K562 (cell line): ENCODE measurements at regions not wholly inside any gene's neighbourhood (a gene's known extent, or its start where the extent isn't known, plus 50 kb on each side); places are given as distances from the start of the nearest gene placed in this dataset.

Experiments
- ATAC-seq: fragments of 200-7000 bp; cut with Tn5 transposase; 3 replicates; pipeline ENCODE4 v1.9.1; 2020; ENCODE audit warnings: moderate library complexity
- BruUV-seq: library from RNA; stranded (reverse); fragments of 400-500 nt; replicated peaks from 2 replicates; lab custom pipeline; 2021; lab: Mats Ljungman, UMichigan
- CTCF ChIA-PET: fragments of 300-600 bp; formaldehyde crosslinking; extraction: SDS; loops from one replicate; lab custom pipeline; 2021; ENCODE audit warnings: low intra/inter-chr PET ratio; lab: Yijun Ruan, JAX
- POLR2A ChIA-PET: fragments of 300-600, 350-650 bp; sonication (Branson Sonifier 250); formaldehyde crosslinking; extraction: SDS; loops from one replicate; lab custom pipeline; 2021; ENCODE audit warnings: antibody characterized with exemption, inconsistent platforms; lab: Yijun Ruan, JAX
- DNase-seq, 4 experiments: peaks; one replicate each; pipeline versions ENCODE4 v3.0.0 to v3.0.0-alpha.2; 2011 to 2018; ENCODE audit warnings: low spot score in 3 of 4, mixed read lengths in 3 of 4; ENCODE audit errors: extremely low read depth in 1 of 4
- FAIRE-seq: peaks from 2 replicates; lab custom pipeline; 2011; peaks lifted over from hg19 to GRCh38; lab: Jason Lieb, UNC
- H2AFZ ChIP-seq: 2 replicates; pipeline ENCODE4 v1.6.0; 2011; ENCODE audit warnings: low read depth, low read length, control low read depth, inconsistent platforms
- H3K27ac ChIP-seq: fragments of 200-600 bp; 3 replicates; pipeline ENCODE4 v1.8.0; 2011; ENCODE audit warnings: low read depth, mild to moderate bottlenecking, control low read depth, inconsistent platforms, low read length, moderate library complexity, mixed read lengths; ENCODE audit errors: extremely low read depth
- H3K27me3 ChIP-seq, 2 experiments: fragments of 300-600 bp in 1 of 2; 2 replicates in 1 of 2; 3 replicates in 1 of 2; pipeline versions ENCODE4 v1.6.0 to v1.8.0; 2011; ENCODE audit warnings: inconsistent platforms in 2 of 2, low read length in 2 of 2, mild to moderate bottlenecking in 1 of 2, mixed read lengths in 1 of 2, moderate library complexity in 1 of 2; ENCODE audit not compliant: control insufficient read depth in 2 of 2, insufficient read depth in 2 of 2
- H3K36me3 ChIP-seq: fragments of 300-600 bp; 3 replicates; pipeline ENCODE4 v1.8.0; 2011; ENCODE audit warnings: mild to moderate bottlenecking, low read length, inconsistent platforms; ENCODE audit not compliant: control insufficient read depth, insufficient read depth
- H3K4me1 ChIP-seq, 2 experiments: fragments of 200-600 bp in 1 of 2; replicated peaks in 1 of 2; 2 replicates in 1 of 2; 3 replicates in 1 of 2; pipeline versions ENCODE4 v1.5.1 to v1.8.0; 2011; ENCODE audit warnings: inconsistent platforms in 2 of 2, low read length in 2 of 2, mild to moderate bottlenecking in 1 of 2, mixed read lengths in 1 of 2, moderate library complexity in 1 of 2; ENCODE audit not compliant: control insufficient read depth in 2 of 2, insufficient read depth in 2 of 2
- H3K4me2 ChIP-seq: 2 replicates; pipeline ENCODE4 v1.6.1; 2011; ENCODE audit warnings: low read length, control low read depth, inconsistent platforms, mixed read lengths; ENCODE audit not compliant: insufficient read depth
- H3K4me3 ChIP-seq: fragments of 200-600 bp; sonication (generic), shearing (Covaris generic); 2 replicates; pipeline ENCODE4 v1.5.1; 2016; ENCODE audit warnings: control low read depth, inconsistent platforms
- H3K79me2 ChIP-seq: fragments of 200-600 bp; 3 replicates; pipeline ENCODE4 v1.8.0; 2011; ENCODE audit warnings: low read length, inconsistent platforms; ENCODE audit not compliant: control insufficient read depth, insufficient read depth
- H3K9ac ChIP-seq, 2 experiments: 2 replicates each; pipeline versions ENCODE4 v1.6.0 to v1.6.1; 2011; ENCODE audit warnings: low read depth in 2 of 2, low read length in 2 of 2, control low read depth in 1 of 2, inconsistent platforms in 1 of 2, mild to moderate bottlenecking in 1 of 2, mixed read lengths in 1 of 2; ENCODE audit not compliant: insufficient read depth in 1 of 2
- H3K9me1 ChIP-seq: one replicate; pipeline ENCODE4 v1.6.0; 2011; ENCODE audit warnings: inconsistent platforms, mild to moderate bottlenecking, low read length, moderate library complexity; ENCODE audit not compliant: control insufficient read depth, insufficient read depth
- H3K9me3 ChIP-seq: replicated peaks from 2 replicates; pipeline ENCODE4 v1.5.1; 2011; ENCODE audit warnings: low read depth, low read length, inconsistent platforms; ENCODE audit not compliant: control insufficient read depth, insufficient read depth
- H4K20me1 ChIP-seq: replicated peaks from 2 replicates; pipeline ENCODE4 v1.6.1; 2011; ENCODE audit warnings: low read length, inconsistent platforms, mixed read lengths; ENCODE audit not compliant: control insufficient read depth, insufficient read depth
- CBFA2T2 ChIP-seq: fragments of 450-650 bp; conservative IDR thresholded peaks from 2 replicates; pipeline ENCODE4 v1.6.1; 2017; ENCODE audit warnings: mild to moderate bottlenecking
- FOXK2 ChIP-seq, 2 experiments: fragments of 450-650 bp; IDR thresholded peaks in 1 of 2; conservative IDR thresholded peaks in 1 of 2; 2 replicates each; pipeline ENCODE4 v1.6.1; 2016; ENCODE audit warnings: low read depth in 2 of 2, mild to moderate bottlenecking in 1 of 2
- PTBP1 ChIP-seq: fragments of 200-400 bp; formaldehyde crosslinking; IDR thresholded peaks from 2 replicates; pipeline ENCODE4 v1.6.1; 2017; ENCODE audit warnings: low read depth, low read length
- U2AF2 ChIP-seq: fragments of 200-400 bp; formaldehyde crosslinking; optimal IDR thresholded peaks from 2 replicates; pipeline ENCODE3; 2017; ENCODE audit warnings: low read depth, mild to moderate bottlenecking, low read length
- ZBTB8A ChIP-seq: fragments of 450-650 bp; IDR thresholded peaks from 2 replicates; pipeline ENCODE4 v1.6.1; 2018; ENCODE audit warnings: mild to moderate bottlenecking, moderate library complexity; ENCODE audit not compliant: partially characterized antibody
- ZNF253 ChIP-seq: fragments of 250-450 bp; sonication (Bioruptor Pico); conservative IDR thresholded peaks from 2 replicates; pipeline ENCODE4 v1.6.1; 2021; ENCODE audit warnings: mild to moderate bottlenecking
- WGBS: fragments of 100-300 bp; shearing (Covaris generic); methylation state at CpG from one replicate; pipeline ENCODE4 v1.1.6; 2016; ENCODE audit warnings: low coverage, mixed read lengths; ENCODE audit not compliant: insufficient coverage; ENCODE audit errors: missing lambda C conversion rate; 5-methylcytosine and 5-hydroxymethylcytosine counted together
- in situ Hi-C: fragments of 300-500 bp; cut with MboI; formaldehyde crosslinking; loops from 4 replicates; pipeline ENCODE4 v1.15.0; 2018; ENCODE audit warnings: inconsistent platforms, mixed read lengths
- intact Hi-C: fragments of 100-400 bp; cut with micrococcal nuclease; formaldehyde crosslinking; loops from 2 replicates; pipeline ENCODE4 v1.14.2; 2022
- TF ChIP-seq, protein P1 (sequence below): fragments of 250-450 bp; sonication (Bioruptor Pico); IDR thresholded peaks from 2 replicates; pipeline ENCODE4 v1.8.0; 2022; ENCODE audit warnings: inconsistent platforms
- TF ChIP-seq, protein P2 (sequence below), 2 experiments: fragments of 450-650 bp in 1 of 2; sonication (generic) in 1 of 2; formaldehyde crosslinking; conservative IDR thresholded peaks; 2 replicates each; pipeline versions ENCODE4 v1.4.0 to v1.8.1; 2020 to 2022; ENCODE audit warnings: mild to moderate bottlenecking in 1 of 2, missing genetic modification reagents in 1 of 2
- TF ChIP-seq, protein P3 (sequence below): fragments of 250-450 bp; sonication (Bioruptor Pico); IDR thresholded peaks from 2 replicates; pipeline ENCODE4 v1.8.0; 2021; ENCODE audit warnings: borderline replicate concordance, mild to moderate bottlenecking, moderate library complexity; ENCODE audit not compliant: poor library complexity, severe bottlenecking
- TF ChIP-seq, protein P4 (sequence below), 2 experiments: fragments of 250-450 bp in 1 of 2; fragments of 450-650 bp in 1 of 2; sonication (Bioruptor Pico) in 1 of 2; IDR thresholded peaks; 2 replicates each; pipeline versions ENCODE4 v1.6.1 to v1.8.0; 2016 to 2021; ENCODE audit warnings: mild to moderate bottlenecking in 2 of 2, moderate library complexity in 2 of 2, missing compliant biosample characterization in 1 of 2, missing genetic modification characterization in 1 of 2

DNA sequence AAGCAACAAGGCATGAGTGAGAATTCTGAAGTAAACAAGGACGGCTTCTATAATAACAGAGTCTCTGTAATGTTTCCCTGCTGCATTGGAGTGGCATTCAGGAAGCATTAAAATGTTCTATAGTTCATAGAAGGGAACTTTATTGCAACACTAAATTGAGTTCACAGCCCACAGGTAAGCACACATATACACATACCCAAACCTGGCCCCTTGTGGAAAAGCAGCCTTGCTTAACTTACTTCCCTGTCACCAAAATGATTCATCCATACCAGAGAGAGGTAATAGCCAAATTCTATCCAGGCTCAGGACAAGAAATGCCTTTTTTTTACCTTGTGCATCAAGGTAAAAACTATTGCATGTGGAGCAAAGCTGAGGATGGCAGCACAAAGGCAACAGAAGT lies 241.4 kb downstream of the HHIPL2 start:
- H4K20me1 ChIP-seq, result no peaks in the 10 kb centered on the region
- no peak overlapping the region for H3K9ac ChIP-seq
- in situ Hi-C loops, result no loop called here
- BruUV-seq, result no TSS peak
- no peaks in the 10 kb centered on the region for H3K36me3 ChIP-seq
- ChIA-PET POLR2A (no interaction called here), CTCF (no interaction called here)
- no peaks in the 10 kb centered on the region for H3K9me3 ChIP-seq
- DNase-seq (no peak), FAIRE-seq (no peak), ATAC-seq (no peak)
- intact Hi-C loops, result no loop called here
- no peaks in the 10 kb centered on the region for H3K27me3 ChIP-seq
- TF ChIP-seq FOXK2 (conservative IDR thresholded peaks at IDR 0.05 in 1 of 2, IDR thresholded peaks at IDR 0.05 in 1 of 2; ENCODE audit: low read depth in 2 of 2), result no peak
- H3K27ac ChIP-seq, result no peak overlapping the region
- H3K4me1 ChIP-seq, result no peaks in the 10 kb centered on the region
- no peaks in the 10 kb centered on the region for H3K9me1 ChIP-seq
- 0% methylated on average over 1 of the region's 1 CpG for WGBS
- no peak overlapping the region for H3K4me3 ChIP-seq
- no peak overlapping the region for H2AFZ ChIP-seq
- H3K79me2 ChIP-seq, result no peaks in the 10 kb centered on the region
- no peak overlapping the region for H3K4me2 ChIP-seq

DNA sequence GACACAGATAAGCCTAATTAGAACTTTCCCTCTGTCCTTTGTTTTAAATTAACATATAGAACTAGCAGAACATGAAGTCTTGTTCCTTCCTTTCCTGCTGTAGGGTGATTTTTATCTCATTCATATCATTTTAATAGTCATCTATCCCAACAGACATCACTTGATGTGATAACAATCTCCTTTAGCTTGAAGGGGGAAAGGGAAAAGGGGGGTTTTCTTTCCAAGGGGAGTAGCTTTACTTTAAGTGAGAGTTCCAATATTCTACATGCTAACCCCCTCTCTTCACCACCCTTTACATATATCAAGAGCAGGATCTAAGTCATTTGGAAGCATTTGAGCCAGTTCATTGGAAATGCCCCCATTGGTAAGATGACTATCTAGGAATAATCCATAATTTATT lies 241.9 kb downstream of the HHIPL2 start:
- CTCF ChIA-PET, result no interaction called here
- TF ChIP-seq, protein P1, sequence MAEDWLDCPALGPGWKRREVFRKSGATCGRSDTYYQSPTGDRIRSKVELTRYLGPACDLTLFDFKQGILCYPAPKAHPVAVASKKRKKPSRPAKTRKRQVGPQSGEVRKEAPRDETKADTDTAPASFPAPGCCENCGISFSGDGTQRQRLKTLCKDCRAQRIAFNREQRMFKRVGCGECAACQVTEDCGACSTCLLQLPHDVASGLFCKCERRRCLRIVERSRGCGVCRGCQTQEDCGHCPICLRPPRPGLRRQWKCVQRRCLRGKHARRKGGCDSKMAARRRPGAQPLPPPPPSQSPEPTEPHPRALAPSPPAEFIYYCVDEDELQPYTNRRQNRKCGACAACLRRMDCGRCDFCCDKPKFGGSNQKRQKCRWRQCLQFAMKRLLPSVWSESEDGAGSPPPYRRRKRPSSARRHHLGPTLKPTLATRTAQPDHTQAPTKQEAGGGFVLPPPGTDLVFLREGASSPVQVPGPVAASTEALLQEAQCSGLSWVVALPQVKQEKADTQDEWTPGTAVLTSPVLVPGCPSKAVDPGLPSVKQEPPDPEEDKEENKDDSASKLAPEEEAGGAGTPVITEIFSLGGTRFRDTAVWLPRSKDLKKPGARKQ (CRISPR knock-in tag), result no peak
- TF ChIP-seq CBFA2T2 (no peak), ZBTB8A (no peak), U2AF2 (no peak), ZNF253 (CRISPR knock-in tag) (no peak), PTBP1 (no peak)
- TF ChIP-seq, protein P2, sequence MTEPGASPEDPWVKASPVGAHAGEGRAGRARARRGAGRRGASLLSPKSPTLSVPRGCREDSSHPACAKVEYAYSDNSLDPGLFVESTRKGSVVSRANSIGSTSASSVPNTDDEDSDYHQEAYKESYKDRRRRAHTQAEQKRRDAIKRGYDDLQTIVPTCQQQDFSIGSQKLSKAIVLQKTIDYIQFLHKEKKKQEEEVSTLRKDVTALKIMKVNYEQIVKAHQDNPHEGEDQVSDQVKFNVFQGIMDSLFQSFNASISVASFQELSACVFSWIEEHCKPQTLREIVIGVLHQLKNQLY (CRISPR knock-in tag; conservative IDR thresholded peaks at IDR 0.05), result no peak
- TF ChIP-seq, protein P3, sequence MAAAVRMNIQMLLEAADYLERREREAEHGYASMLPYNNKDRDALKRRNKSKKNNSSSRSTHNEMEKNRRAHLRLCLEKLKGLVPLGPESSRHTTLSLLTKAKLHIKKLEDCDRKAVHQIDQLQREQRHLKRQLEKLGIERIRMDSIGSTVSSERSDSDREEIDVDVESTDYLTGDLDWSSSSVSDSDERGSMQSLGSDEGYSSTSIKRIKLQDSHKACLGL (CRISPR knock-in tag), result no peak
- TF ChIP-seq, protein P4, sequence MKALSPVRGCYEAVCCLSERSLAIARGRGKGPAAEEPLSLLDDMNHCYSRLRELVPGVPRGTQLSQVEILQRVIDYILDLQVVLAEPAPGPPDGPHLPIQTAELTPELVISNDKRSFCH (CRISPR knock-in tag; IDR thresholded peaks at IDR 0.05), result no peak
- TF ChIP-seq, protein P4 (tag; IDR thresholded peaks at IDR 0.05), result no peak
- intact Hi-C loops (no loop called here), in situ Hi-C loops (no loop called here)
- no peaks in the 10 kb centered on the region for H3K79me2 ChIP-seq
- no peaks in the 10 kb centered on the region for H4K20me1 ChIP-seq
- H2AFZ ChIP-seq, result no peak overlapping the region
- H3K9me3 ChIP-seq, result no peaks in the 10 kb centered on the region
- POLR2A ChIA-PET, result no interaction called here
- H3K9ac ChIP-seq, result no peak overlapping the region
- H3K9me1 ChIP-seq, result no peaks in the 10 kb centered on the region
- FAIRE-seq (no peak), DNase-seq (no peak), ATAC-seq (no peak)
- H3K4me1 ChIP-seq, result no peaks in the 10 kb centered on the region
- no TSS peak for BruUV-seq
- no peak overlapping the region for H3K4me2 ChIP-seq
- no peak overlapping the region for H3K27ac ChIP-seq
- H3K27me3 ChIP-seq, result no peaks in the 10 kb centered on the region
- H3K36me3 ChIP-seq, result no peaks in the 10 kb centered on the region
- H3K4me3 ChIP-seq, result no peak overlapping the region
